NCI-H460 (cell line): ENCODE measurements at regions not wholly inside any gene's neighbourhood (a gene's known extent, or its start where the extent isn't known, plus 50 kb on each side); places are given as distances from the start of the nearest gene placed in this dataset.

ENCODE experiments used
- DNase-seq: peaks from one replicate; pipeline ENCODE4 v3.0.0-alpha.2; 2016; ENCODE audit warnings: low read depth; ENCODE audit errors: extremely low read depth

DNA sequence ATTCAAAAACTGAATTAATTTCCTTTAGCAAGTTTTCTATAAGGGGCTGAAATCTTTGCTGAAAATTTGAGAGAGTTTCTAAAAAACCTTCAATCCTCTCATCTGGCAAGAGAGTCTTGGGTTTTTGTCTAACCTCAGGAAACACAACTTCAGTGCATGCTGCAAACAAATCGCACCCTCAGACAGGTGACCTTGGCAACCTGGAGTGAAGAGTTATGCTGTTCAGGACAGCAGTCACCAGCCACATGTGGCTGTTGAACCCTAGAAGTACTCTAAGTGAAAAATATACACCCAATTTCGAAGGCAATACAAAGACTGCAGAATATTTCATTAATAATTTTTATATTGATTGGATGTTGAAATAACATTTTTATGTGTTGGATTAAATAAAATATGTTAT lies 184.8 kb downstream of the RPS29 start:
- no peak for DNase-seq

DNA sequence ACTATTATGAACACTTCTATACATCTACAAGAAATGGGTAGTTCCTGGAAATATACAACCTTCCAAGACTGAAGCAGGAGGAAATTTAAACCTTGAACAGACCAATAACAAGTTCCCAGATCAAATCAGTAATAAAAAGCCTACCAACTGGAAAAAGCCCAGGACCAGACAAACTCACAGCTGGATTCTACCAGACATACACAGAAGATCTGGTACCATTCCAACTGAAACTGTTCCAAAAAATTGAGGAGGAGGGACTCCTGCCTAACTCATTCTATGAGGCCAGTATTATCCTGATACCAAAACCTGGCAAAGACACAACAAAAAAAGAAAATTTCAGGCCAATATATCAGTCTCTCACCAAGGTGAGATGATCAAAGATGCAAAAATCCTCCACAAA lies 189.4 kb downstream of the RPS29 start:
- no peak for DNase-seq

DNA sequence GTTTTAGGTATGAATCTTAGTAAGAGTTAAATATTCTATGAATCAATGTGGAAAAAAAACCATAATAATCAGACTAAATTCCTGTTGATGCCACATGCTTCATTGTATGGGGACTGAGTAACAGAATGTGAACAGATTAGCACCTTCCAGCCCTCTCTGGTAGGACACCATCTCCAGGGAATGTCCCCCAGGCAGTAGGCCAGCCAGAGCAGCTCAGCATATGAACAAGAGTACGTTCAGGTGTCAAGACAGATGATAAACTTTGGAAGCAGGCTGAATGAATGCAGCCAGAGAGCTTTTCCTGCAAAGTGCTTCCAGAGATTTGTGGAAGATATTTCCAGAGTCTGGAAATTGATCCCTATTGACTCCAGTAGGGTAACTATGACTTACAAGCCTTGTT lies 204.4 kb downstream of the RPS29 start:
- no peak for DNase-seq

DNA sequence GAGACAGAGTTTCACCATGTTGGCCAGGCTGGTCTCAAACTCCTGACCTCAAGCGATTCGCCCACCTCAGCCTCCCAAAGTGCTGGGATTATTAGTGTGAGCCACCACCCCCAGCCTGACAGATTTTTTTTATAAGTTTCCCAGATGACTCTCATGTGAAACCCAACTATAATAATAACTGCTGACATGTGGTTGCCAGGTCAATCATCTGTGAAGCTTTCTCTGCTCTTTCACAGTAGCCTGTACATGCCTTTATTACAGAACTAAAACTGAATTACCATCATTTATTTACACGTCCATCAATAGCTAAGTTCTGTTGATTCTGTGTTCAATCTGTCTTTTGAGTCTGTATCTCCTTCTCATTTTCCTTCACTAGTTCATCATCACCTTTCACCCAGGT lies 218.5 kb downstream of the RPS29 start:
- DNase-seq = no peak

DNA sequence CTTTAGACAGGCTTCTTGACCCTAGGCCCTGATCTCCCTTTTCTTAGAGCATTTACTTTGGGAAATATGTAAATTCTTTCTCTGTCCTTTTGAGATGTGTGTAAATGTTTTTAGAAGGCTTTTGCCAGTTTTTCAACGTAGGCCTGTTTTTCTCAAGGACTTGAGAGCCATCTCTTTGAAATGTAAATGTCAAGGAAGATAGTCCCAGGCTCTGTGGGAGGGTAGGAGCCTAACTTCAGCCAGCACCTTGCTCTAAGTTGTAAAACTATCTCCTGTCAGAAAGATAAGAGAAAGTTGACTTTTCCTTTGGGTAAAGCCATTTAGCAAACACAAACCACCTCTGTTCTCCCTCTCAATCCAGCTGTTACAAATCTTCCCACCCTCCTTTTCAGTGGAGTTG lies 219.8 kb downstream of the RPS29 start:
- no peak for DNase-seq

DNA sequence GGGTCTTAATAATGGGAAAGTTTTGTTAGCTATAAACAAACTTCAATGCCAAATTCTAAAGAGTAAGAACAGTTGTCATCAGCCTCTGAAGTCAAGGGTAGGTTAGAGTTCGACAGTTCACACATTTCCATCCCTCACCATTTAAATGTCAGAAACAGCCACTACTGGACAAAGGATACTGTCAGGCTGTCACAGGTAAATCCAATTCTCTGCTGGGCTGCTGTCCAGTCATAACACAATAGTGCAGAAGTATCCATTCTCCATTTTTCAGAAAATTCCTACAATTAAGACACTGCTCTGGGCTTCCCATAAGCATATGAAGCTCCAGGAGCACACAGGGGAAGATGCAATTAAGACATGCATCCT lies 221.4 kb downstream of the RPS29 start:
- no peak for DNase-seq

DNA sequence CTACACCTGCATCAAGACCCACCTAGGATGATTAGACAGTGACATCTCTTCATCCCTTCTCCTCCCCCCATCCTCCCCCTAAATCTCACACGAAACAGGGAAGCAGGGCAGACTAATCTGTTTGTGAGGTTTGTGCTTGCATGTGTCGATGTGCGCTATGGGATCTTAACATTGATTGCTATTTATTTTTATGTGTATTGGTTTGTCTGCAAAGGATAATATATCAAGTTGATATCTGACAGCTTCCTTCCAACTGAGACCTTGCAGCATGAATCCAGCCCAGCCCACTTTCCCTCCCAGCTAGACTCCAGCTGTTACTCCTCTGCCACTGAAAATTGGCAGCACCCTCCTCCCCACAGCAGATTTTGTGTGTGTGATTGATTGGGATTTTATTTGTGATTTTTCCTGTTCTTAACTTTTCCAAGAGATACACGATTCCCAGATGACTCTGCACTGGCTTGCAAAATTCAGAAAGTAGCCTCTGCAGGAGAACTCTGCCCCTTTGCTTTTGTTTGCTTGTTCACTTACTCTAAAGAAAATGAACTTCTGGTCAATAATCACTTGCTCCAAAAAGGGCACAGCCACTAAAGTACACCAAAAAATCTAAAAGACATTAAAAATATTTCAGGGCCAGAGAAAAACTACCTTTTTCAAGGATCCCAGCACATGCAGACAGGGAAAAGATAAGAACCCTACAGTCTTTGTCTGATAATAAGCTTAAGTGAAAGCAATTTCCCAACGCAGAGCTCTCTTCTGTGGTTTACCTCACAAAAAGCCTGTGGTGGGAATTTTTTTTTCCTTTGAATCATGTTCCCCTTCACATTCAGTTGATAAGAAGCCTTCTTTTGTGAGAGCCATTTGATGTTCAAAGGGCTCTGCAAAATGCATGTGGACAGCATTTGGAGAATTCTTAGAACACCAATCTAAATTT lies 222.1 kb downstream of the RPS29 start:
- DNase-seq = no peak

DNA sequence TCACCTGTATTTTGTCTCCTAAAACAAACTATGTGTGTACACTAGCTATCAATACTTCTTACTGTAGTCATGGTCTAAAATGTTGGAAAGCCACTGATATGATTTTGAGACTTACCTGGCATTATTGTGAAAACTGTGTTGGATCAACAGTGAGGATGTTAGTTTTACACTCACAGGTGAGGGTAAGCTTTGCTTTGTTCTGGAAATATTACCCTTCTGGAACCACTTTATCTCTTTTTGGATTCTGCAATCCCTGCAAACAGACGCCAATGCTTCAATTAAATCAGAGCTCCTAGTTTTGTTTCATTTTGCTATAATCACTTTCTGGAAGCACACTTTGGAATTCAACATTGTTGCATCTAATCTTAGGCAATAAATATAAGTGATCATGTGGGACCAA lies 223.3 kb downstream of the RPS29 start:
- no peak for DNase-seq

DNA sequence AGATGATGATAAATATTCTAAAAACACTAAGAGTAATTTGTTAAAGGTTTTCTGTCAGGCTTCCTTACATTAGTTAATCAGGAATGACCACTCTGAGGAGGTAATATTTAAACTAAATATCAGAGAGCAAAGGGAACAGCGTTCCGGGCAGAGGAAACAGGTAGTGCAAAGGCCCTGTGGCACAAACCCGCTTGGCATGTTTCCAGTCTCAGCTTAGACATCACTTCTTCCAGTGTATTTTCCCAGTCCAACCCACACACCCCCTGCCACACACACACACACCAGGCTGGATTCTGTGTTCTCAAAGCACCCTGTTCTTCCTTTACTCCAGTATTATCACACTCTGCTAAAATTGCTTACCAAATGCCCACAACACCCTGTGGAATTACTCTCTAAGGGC lies 247.1 kb downstream of the RPS29 start:
- no peak for DNase-seq

DNA sequence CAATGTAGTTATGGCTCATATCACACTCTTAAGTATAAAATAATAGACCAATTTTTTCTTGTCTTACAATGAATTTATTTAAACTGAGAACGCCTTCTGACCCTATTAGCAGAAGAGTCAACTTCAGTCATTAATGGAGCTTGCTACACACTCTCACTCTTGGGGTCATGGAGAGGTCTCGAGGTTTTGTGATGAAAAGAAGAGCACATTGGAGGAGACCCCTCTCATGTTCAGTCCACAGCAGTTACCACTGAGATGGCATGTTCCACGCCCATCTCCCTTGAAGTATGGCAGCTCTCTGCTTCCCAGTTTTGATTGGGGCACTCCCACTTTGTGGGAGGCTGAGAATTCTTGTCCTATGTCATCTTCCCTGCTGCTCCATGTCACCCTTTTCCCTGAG lies 266.4 kb downstream of the RPS29 start:
- DNase-seq = no peak

DNA sequence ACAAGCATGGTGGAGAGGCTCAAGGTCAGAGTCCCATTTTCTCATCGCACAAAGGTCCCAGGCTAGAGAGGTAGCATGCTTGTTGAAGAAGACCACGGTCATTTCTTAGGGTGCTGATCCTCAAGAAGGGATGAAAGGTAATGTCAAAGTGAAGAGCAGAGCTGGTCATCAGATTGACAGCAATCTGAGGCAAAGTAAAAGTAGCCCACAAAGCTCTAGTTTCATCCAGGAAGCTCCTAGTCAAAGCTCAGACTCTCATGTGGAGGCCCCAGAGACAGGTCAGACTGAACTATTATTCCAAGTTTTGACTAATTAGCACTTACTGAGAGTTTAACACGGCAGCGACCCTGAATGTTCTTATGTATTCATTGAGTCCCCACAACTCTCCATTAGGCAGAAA lies 270.6 kb downstream of the RPS29 start:
- DNase-seq = no peak

DNA sequence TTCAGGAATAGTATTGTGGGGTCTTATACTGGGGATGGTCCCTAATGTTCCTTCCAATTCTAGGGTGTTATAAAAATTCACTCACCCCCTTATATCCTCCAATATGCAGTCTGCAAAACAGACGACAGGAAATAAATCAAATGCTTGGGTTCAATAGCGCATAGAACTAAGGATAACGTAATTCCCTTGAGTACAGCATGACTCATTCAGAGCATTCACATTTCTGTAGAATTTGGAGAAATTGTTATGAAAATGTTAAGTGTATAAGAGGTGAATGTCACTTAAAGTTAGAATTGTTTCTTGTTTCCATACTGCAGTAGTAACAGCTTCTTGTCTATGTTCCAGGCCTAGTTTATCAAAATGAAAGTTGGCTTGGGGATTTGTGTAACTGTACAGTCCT lies 271.4 kb downstream of the RPS29 start:
- no peak for DNase-seq

DNA sequence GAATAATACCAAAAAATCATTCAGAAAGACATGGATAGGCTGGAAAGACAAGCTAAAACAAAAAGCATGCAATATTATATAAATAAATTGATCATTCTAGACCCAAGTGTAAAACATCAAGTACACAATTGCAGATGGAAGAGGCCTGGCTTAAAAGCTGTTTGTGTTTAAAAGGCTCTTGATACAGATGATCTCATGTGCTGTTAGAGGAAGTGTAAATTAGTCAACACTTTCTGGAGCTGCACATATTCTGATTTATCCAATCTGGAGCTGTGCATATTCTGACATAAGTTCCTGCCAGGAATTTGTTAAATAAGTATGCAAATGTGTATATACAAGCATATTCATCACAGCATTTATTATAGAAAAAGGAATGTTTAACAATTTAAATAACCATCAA lies 273.1 kb downstream of the RPS29 start:
- DNase-seq = no peak

DNA sequence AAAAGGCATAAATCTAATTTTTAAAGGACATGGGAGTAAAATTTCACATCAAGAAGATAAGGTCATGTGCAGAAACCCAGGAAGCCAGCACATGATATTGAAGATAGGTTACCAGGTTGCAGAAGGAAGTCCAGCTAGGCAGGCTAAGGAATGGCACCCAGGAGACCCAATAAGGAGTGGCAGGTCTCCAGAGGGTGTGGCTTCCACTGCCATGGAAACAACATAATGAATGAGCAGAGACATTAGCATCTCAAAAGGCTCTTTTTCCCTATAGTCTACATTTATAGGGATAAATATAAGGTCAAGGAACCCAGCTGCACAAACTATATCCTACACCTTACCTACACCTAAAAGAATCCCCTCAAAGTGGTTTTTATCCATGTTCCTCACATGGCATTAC lies 275.9 kb downstream of the RPS29 start:
- no peak for DNase-seq

DNA sequence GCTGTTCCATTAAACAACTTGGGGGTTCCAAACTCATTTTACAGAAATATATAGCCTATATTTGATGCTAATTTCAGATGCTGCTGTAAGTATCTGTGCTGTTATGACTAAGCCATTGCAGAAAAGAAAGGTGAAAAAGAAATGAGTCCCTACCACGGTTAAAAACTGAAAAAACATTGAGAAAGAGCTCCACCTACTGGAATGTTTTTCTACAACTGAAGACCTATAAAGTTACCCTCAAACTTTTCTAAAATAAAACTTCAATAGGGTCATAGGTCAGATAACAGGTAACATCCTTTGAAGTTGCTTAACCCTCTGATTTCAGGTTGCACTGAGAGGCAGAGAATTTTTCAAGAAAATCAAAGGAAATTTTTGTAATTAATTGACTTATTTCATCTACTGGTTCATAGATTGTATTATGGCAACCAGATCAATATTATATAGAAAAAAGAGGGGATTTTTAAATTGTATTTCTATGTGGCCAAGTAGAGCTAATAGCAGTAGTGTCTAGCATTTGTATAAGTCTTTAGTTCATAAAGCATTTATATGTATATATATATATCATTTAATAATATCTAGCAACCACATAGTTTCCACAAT lies 279.9 kb downstream of the RPS29 start:
- peak; percentile 6 for DNase-seq

DNA sequence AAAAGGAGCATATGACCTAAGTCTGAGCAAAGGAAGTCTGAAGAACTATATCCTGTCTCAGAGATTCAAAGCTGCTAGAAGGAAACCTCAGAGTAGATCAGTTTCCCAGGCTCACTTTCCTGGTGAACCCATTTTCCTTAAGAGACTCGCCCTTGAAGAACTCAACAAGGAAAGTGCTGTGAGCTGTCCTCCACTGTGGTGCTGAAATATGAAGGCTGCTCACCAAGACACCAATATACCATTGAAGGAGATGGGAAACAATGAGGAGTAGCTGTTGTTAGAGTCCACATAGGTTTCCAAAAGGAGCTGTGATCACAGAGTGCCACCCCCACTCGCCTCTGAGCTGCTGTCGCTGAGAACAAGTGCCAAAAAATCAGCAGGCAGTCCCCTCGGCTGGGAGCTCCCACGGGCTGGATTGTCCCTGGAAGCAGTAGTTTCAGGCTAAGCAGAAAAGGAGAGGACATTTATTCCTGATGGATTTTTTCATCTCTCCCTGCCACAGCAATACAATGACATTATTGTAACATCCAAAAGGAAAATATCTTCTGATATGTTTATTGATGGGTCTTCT lies 282.1 kb downstream of the RPS29 start:
- peak; percentile 11 for DNase-seq

DNA sequence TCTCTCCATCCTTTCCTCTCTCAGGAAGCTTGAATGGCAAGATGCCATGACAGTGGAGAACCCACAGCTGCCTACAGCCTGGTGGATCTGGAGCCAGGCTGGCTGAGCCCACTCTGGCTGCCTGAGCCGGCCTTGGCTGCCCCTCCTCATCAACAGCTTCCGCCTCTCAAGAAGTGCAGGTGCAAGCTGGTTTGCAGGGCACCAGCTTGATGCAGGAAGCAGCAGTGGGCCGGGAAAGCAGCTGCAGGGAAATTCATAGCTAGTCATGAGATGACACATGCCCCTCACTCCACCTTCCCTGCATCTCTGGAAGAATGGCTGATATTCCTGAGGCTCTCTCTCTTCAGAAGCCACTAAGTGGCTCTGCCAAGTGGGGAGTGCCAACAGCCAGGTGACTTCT lies 289.1 kb downstream of the RPS29 start:
- no peak for DNase-seq

DNA sequence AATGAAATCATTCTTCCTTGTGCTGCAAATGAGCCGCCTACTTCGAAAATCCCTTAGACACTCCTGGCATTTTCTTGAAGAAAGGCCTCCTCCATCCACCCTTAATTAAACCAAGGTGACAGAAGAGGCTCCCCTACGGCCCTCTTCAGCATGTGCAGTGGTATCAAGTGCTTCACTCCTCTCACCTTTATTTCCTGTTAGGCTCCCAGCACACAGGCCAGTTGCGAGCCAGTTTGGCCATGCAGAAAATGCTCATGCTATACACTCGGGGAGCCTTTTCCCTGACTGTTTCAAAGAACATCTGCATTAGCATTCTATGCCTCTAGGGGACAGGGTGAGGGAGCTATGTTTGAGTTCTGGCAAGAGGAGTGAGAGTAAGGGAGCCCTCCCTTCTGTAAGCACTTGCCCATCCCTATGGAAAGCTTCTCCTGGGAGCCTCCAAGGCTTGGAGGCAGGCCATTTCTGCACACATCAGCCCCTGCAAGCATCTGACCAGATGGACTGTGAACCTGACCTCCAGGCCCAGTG lies 291.5 kb downstream of the RPS29 start:
- no peak for DNase-seq

DNA sequence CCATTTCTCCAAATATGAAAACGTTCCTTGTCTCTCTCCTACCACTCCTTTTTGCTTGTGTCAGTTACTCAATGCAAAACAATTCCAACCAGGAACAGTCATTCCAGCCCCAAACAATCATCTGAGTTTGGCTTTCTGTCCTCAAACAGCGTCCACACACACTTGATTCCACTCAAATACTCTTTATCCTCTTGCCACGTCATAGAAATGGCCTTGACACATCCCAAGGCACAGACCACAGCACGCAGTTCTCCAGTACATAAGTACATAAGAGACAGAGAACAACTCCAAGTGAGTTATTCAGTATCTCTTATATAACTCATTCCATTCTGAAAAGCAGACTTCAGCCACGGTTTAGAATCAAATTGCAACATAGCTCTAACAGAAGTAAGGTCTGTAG lies 299.2 kb downstream of the RPS29 start:
- no peak for DNase-seq

DNA sequence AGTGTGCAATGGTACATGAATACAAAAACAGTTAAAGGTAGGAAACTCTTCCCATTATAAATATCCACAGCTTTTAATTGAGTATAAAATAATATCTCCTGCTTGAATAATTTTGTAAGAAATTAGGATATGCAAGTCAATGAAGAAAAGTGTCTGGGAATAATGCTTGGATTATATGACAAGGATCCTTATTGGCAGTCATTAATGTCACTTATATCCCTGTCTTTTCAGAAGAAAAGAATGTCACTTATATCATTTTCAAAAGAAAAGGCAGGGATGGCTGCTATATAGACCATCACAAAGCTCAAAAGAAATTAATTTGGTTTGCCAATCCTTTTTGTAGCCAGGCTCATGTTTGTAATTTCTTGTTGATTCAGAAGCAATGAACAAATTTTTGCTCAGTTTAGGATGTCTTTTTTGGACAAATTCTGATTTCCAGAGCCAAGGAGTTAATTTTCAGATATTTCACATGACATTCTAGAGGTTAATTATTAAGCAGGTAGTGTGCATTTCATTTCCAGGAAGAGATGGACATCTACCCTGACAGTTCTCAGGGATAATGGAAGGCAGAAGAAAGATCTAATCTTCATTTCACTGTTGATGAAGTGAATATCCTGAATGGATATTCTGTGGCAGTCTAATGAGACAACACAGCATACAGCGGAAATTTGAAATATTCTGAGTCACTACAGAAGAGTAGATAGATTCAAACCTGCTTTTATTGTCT lies 299.8 kb downstream of the RPS29 start:
- no peak for DNase-seq

DNA sequence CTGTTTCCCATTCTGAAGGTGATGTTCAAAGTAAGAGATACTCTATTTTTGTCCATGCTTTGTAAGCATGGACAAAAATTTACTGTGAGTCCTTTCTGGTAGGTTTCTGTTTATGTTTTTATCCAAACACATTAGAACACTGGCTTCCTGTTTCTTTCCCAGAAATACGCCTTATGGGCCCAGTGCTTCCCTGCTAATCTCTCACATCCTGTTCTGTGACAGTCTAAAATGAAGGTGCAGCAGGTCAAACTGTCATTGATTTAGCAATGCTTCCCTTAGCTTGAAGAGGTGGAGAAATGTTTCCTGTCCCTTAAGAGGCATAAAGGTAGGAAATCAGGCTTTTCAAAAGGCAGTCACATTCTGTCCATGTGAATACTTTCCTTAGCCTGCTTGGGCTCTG lies 305.6 kb downstream of the RPS29 start:
- no peak for DNase-seq
